ENCODE measurements at regions not wholly inside any gene's neighbourhood (a gene's known extent, or its start where the extent isn't known, plus 50 kb on each side); places are given as distances from the start of the nearest gene placed in this dataset.

- no peak for TF ChIP-seq CTCF (IDR thresholded peaks at IDR 0.05; ENCODE audit: low read depth, low read length, poor library complexity, severe bottlenecking)
- TF ChIP-seq EZH2phosphoT487 (IDR thresholded peaks at IDR 0.05; ENCODE audit: borderline replicate concordance, low read length) = no peak
These were observed 409.6 kb upstream of the MAF start for GRCh38 chr16:80009971-80010659.

All from DOHH2 (cell line).